Spleen (tissue), 7 donors: ENCODE measurements at regions not wholly inside any gene's neighbourhood (a gene's known extent, or its start where the extent isn't known, plus 50 kb on each side); places are given as distances from the start of the nearest gene placed in this dataset.

Experiments
- POLR2A ChIP-seq, 3 donors: fragments of 450-650 bp; IDR thresholded peaks; one replicate each; pipeline ENCODE4 v1.5.1; 2017; ENCODE audit warnings: antibody characterized with exemption in 3 of 3, mild to moderate bottlenecking in 1 of 3
- POLR2AphosphoS5 ChIP-seq, 3 donors: sonication (generic); formaldehyde crosslinking; IDR thresholded peaks; one replicate each; pipeline ENCODE4 v1.5.1; 2017; ENCODE audit warnings: antibody characterized with exemption in 3 of 3
- TF ChIP-seq, protein P1 (sequence below), 11 experiments: fragments of 200-600 bp in 7 of 11; fragments of 450-650 bp in 4 of 11; sonication (generic) in 4 of 11; IDR thresholded peaks in 8 of 11; conservative IDR thresholded peaks in 3 of 11; 1 replicate in 7 of 11; 2 replicates in 4 of 11; pipeline versions ENCODE4 v1.4.0 to v1.8.0; 2016 to 2021; ENCODE audit warnings: antibody characterized with exemption in 11 of 11, inconsistent platforms in 4 of 11, mild to moderate bottlenecking in 1 of 11
- donor health status: DM: no; HTN: no; CAD: no; lungs with moderate emphysema.
- donor health status: DM: no; HTN: no; CAD: no.
- donor health status: DM: no; HTN: no; CAD: no.

DNA sequence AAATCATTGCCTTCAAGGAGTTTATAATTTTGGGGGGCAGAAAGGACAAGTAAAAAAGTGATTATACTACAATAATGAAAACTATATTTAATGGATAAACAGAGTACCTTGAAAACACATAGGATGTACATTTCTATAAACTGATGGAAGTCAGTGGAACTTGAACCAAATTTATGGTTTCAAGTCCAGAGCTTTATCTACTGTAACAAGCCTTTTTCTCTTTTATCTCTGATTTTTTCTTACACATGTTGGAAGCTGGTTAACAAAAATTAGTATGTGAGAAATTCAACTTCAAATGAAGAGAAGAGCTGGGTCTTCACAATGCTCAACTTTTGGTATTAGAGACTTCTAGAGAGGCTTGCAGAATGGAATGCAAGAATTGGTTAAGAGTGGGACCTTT, 393.6 kb downstream of the LMO7 start:
- TF ChIP-seq, protein P1, sequence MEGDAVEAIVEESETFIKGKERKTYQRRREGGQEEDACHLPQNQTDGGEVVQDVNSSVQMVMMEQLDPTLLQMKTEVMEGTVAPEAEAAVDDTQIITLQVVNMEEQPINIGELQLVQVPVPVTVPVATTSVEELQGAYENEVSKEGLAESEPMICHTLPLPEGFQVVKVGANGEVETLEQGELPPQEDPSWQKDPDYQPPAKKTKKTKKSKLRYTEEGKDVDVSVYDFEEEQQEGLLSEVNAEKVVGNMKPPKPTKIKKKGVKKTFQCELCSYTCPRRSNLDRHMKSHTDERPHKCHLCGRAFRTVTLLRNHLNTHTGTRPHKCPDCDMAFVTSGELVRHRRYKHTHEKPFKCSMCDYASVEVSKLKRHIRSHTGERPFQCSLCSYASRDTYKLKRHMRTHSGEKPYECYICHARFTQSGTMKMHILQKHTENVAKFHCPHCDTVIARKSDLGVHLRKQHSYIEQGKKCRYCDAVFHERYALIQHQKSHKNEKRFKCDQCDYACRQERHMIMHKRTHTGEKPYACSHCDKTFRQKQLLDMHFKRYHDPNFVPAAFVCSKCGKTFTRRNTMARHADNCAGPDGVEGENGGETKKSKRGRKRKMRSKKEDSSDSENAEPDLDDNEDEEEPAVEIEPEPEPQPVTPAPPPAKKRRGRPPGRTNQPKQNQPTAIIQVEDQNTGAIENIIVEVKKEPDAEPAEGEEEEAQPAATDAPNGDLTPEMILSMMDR (IDR thresholded peaks at IDR 0.05 in 8 of 11, conservative IDR thresholded peaks at IDR 0.05 in 3 of 11): no peak
- TF ChIP-seq POLR2A (IDR thresholded peaks at IDR 0.05): no peak
- no peak for TF ChIP-seq POLR2AphosphoS5 (IDR thresholded peaks at IDR 0.05)
